Liver (tissue), 8 donors: ENCODE measurements at regions not wholly inside any gene's neighbourhood (a gene's known extent, or its start where the extent isn't known, plus 50 kb on each side); places are given as distances from the start of the nearest gene placed in this dataset.

Experiments
- DNase-seq: peaks from one replicate; pipeline ENCODE4 v3.0.0-alpha.2; 2017; ENCODE audit warnings: low spot score
- H3K27ac ChIP-seq, 2 donors: one replicate each; pipeline ENCODE4 v1.7.0; 2013; ENCODE audit warnings: inconsistent platforms in 2 of 2, low read length in 2 of 2, control low read depth in 1 of 2, low read depth in 1 of 2, mild to moderate bottlenecking in 1 of 2
- H3K27me3 ChIP-seq, 4 donors: one replicate each; pipeline versions ENCODE4 v1.6.1 to v1.7.0; 2013; ENCODE audit warnings: low read length in 3 of 4, inconsistent platforms in 1 of 4, mild to moderate bottlenecking in 1 of 4, moderate library complexity in 1 of 4; ENCODE audit not compliant: control insufficient read depth in 4 of 4, insufficient read depth in 4 of 4
- H3K36me3 ChIP-seq, 4 donors: one replicate each; pipeline versions ENCODE4 v1.6.1 to v1.7.0; 2013; ENCODE audit warnings: low read length in 3 of 4, mild to moderate bottlenecking in 3 of 4, low read depth in 1 of 4, moderate library complexity in 1 of 4; ENCODE audit not compliant: control insufficient read depth in 4 of 4, insufficient read depth in 3 of 4
- H3K4me1 ChIP-seq, 4 donors: one replicate each; pipeline versions ENCODE4 v1.6.1 to v1.7.0; 2013; ENCODE audit warnings: low read length in 3 of 4, mild to moderate bottlenecking in 3 of 4, moderate library complexity in 1 of 4; ENCODE audit not compliant: control insufficient read depth in 4 of 4, insufficient read depth in 4 of 4
- H3K4me3 ChIP-seq, 3 donors: one replicate each; pipeline versions ENCODE4 v1.6.1 to v1.7.0; 2013; ENCODE audit warnings: low read length in 3 of 3, control low read depth in 1 of 3, low read depth in 1 of 3, mild to moderate bottlenecking in 1 of 3
- H3K9ac ChIP-seq, 2 donors: one replicate each; pipeline ENCODE4 v1.7.0; 2013; ENCODE audit warnings: low read length in 2 of 2, mild to moderate bottlenecking in 2 of 2, moderate library complexity in 2 of 2, control low read depth in 1 of 2, low read depth in 1 of 2
- H3K9me3 ChIP-seq, 4 donors: one replicate each; pipeline versions ENCODE4 v1.6.1 to v1.7.0; 2013; ENCODE audit warnings: low read length in 3 of 4; ENCODE audit not compliant: control insufficient read depth in 4 of 4
- CTCF ChIP-seq: fragments of 150-350 bp; IDR thresholded peaks from 2 replicates; pipeline ENCODE4 v1.5.1; 2017; ENCODE audit warnings: improper control_type of control experiment, low read depth, low read length; ENCODE audit not compliant: missing input control
- FOXA1 ChIP-seq: IDR thresholded peaks from 2 replicates; pipeline ENCODE4 v1.6.1; 2016; ENCODE audit warnings: antibody characterized with exemption
- FOXA2 ChIP-seq: IDR thresholded peaks from 2 replicates; pipeline ENCODE4 v1.6.1; 2016; ENCODE audit warnings: antibody characterized with exemption
- GABPA ChIP-seq, 2 donors: IDR thresholded peaks in 1 of 2; conservative IDR thresholded peaks in 1 of 2; 2 replicates each; pipeline ENCODE4 v1.6.1; 2016; ENCODE audit warnings: antibody characterized with exemption in 2 of 2, mild to moderate bottlenecking in 1 of 2, moderate library complexity in 1 of 2
- HNF4A ChIP-seq, 2 donors: conservative IDR thresholded peaks; 2 replicates each; pipeline ENCODE4 v1.6.1; 2016; ENCODE audit warnings: antibody characterized with exemption in 2 of 2, mild to moderate bottlenecking in 2 of 2
- HNF4G ChIP-seq: IDR thresholded peaks from 2 replicates; pipeline ENCODE4 v1.6.1; 2016; ENCODE audit warnings: antibody characterized with exemption
- NR2F2 ChIP-seq: IDR thresholded peaks from 2 replicates; pipeline ENCODE4 v1.6.1; 2016; ENCODE audit warnings: antibody characterized with exemption
- RAD21 ChIP-seq, 2 donors: IDR thresholded peaks; 2 replicates each; pipeline ENCODE4 v1.6.1; 2016; ENCODE audit warnings: antibody characterized with exemption in 2 of 2, mild to moderate bottlenecking in 2 of 2
- REST ChIP-seq: IDR thresholded peaks from 2 replicates; pipeline ENCODE4 v1.6.1; 2016; ENCODE audit warnings: antibody characterized with exemption, mild to moderate bottlenecking
- RXRA ChIP-seq, 2 donors: IDR thresholded peaks; 2 replicates each; pipeline ENCODE4 v1.6.1; 2017 to 2018; ENCODE audit warnings: antibody characterized with exemption in 2 of 2, mild to moderate bottlenecking in 1 of 2
- TAF1 ChIP-seq: conservative IDR thresholded peaks from 2 replicates; pipeline ENCODE4 v1.6.1; 2016; ENCODE audit warnings: antibody characterized with exemption, mild to moderate bottlenecking
- YY1 ChIP-seq: IDR thresholded peaks from 2 replicates; pipeline ENCODE4 v1.6.1; 2016; ENCODE audit warnings: antibody characterized with exemption, mild to moderate bottlenecking
- ZBTB33 ChIP-seq: IDR thresholded peaks from 2 replicates; pipeline ENCODE4 v1.6.1; 2016; ENCODE audit warnings: antibody characterized with exemption
- WGBS: extraction: QIAGEN DNeasy Blood & Tissue Kit; methylation state at CpG from one replicate; pipeline ENCODE4 v1.1.7; 2013; 5-methylcytosine and 5-hydroxymethylcytosine counted together
- donor health status: healthy.
- donor health status: healthy.
- donor health status: healthy.
- donor health status: healthy.
- donor health status: healthy.

GRCh38 chr14:83764656-83765599, 1765.0 kb upstream of the FLRT2 start:
- Histone ChIP-seq H3K9ac (no peak overlapping the region), H3K4me3 (no peak overlapping the region), H3K36me3 (no peaks in the 10 kb centered on the region), H3K27ac (no peak overlapping the region), H3K27me3 (no peaks in the 10 kb centered on the region), H3K9me3 (peaks cover 2 to 7% (median 4%) of the 10 kb centered on the region in 4 donors), H3K4me1 (no peaks in the 10 kb centered on the region)
- no peak for DNase-seq
- TF ChIP-seq NR2F2 = no peak
- TF ChIP-seq REST = no peak
- TF ChIP-seq HNF4G = no peak
- TF ChIP-seq FOXA1 = no peak
- TF ChIP-seq YY1 = no peak
- no peak for TF ChIP-seq RAD21 (IDR thresholded peaks at IDR 0.05)
- TF ChIP-seq RXRA (IDR thresholded peaks at IDR 0.05) = no peak
- no peak for TF ChIP-seq ZBTB33
- TF ChIP-seq FOXA2 = no peak
- no peak for TF ChIP-seq TAF1
- no peak for TF ChIP-seq GABPA (IDR thresholded peaks at IDR 0.05 in 1 of 2, conservative IDR thresholded peaks at IDR 0.05 in 1 of 2)
- WGBS = 78% methylated on average over 8 of the region's 8 CpGs

GRCh38 chr14:83777516-83777915, 1752.4 kb upstream of the FLRT2 start:
- no peak for TF ChIP-seq HNF4A (conservative IDR thresholded peaks at IDR 0.05)
- no peak for TF ChIP-seq FOXA2
- TF ChIP-seq ZBTB33 = no peak
- TF ChIP-seq FOXA1 = no peak
- TF ChIP-seq CTCF = no peak
- TF ChIP-seq HNF4G = no peak

More at GRCh38 chr14:83777516-83777915, 1752.4 kb upstream of the FLRT2 start:
- H3K27me3 ChIP-seq = no peaks in the 10 kb centered on the region
- H3K4me3 ChIP-seq = no peak overlapping the region
- WGBS = 67% methylated on average over 1 of the region's 1 CpG
- no peak overlapping the region for H3K9ac ChIP-seq
- no peaks in the 10 kb centered on the region for H3K36me3 ChIP-seq
- H3K9me3 ChIP-seq = no peaks in the 10 kb centered on the region
- no peak for DNase-seq
- H3K27ac ChIP-seq = no peak overlapping the region
- no peaks in the 10 kb centered on the region for H3K4me1 ChIP-seq
